SK-N-SH treated with all-trans-retinoic acid at 6 μM for 48 hours (cell line): ENCODE measurements at regions not wholly inside any gene's neighbourhood (a gene's known extent, or its start where the extent isn't known, plus 50 kb on each side); places are given as distances from the start of the nearest gene placed in this dataset.

Source experiments
- OSR1 ChIP-seq: fragments of 250-450 bp; sonication (Bioruptor Pico); IDR thresholded peaks from 2 replicates; pipeline ENCODE4 v1.8.0; 2022; ENCODE audit warnings: moderate library complexity, mild to moderate bottlenecking, inconsistent platforms
- RARB ChIP-seq: fragments of 250-450 bp; sonication (Bioruptor Pico); IDR thresholded peaks from 2 replicates; pipeline ENCODE4 v1.8.0; 2021; ENCODE audit warnings: mild to moderate bottlenecking, moderate library complexity
- ZFP30 ChIP-seq: fragments of 450-650 bp; formaldehyde crosslinking; IDR thresholded peaks from 2 replicates; pipeline ENCODE4 v1.5.0; 2022; ENCODE audit warnings: mild to moderate bottlenecking, moderate library complexity
- TF ChIP-seq, protein P1 (sequence below): fragments of 250-450 bp; sonication (Bioruptor Pico); IDR thresholded peaks from 2 replicates; pipeline ENCODE4 v1.5.0; 2020; ENCODE audit warnings: mild to moderate bottlenecking, moderate library complexity

DNA sequence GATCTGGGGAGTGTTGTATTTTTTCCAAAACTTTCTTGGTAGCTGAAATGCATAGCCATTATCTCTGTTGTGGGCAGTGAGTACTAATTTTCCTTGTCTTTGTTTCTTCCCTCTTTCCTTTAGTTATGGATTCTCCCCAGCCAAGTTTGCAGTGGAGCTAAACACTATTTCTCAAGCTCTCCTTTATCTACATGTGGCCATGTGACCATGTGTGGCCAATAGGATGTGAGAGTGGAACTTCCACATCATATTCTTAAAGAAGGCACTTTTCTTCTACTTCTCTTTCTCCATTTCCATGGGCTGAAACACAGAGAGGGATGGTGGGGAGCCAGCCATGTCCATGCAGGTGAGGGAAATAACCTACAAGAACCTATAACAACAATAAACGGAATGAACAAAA, 230.8 kb downstream of the CTH start:
- TF ChIP-seq, protein P1, sequence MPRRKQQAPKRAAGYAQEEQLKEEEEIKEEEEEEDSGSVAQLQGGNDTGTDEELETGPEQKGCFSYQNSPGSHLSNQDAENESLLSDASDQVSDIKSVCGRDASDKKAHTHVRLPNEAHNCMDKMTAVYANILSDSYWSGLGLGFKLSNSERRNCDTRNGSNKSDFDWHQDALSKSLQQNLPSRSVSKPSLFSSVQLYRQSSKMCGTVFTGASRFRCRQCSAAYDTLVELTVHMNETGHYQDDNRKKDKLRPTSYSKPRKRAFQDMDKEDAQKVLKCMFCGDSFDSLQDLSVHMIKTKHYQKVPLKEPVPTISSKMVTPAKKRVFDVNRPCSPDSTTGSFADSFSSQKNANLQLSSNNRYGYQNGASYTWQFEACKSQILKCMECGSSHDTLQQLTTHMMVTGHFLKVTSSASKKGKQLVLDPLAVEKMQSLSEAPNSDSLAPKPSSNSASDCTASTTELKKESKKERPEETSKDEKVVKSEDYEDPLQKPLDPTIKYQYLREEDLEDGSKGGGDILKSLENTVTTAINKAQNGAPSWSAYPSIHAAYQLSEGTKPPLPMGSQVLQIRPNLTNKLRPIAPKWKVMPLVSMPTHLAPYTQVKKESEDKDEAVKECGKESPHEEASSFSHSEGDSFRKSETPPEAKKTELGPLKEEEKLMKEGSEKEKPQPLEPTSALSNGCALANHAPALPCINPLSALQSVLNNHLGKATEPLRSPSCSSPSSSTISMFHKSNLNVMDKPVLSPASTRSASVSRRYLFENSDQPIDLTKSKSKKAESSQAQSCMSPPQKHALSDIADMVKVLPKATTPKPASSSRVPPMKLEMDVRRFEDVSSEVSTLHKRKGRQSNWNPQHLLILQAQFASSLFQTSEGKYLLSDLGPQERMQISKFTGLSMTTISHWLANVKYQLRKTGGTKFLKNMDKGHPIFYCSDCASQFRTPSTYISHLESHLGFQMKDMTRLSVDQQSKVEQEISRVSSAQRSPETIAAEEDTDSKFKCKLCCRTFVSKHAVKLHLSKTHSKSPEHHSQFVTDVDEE (CRISPR knock-in tag) = no peak
- TF ChIP-seq OSR1 (CRISPR knock-in tag) (no peak), ZFP30 (CRISPR knock-in tag) (no peak), RARB (no peak)
